DND-41 (cell line): ENCODE measurements at regions not wholly inside any gene's neighbourhood (a gene's known extent, or its start where the extent isn't known, plus 50 kb on each side); places are given as distances from the start of the nearest gene placed in this dataset.

ENCODE experiments used
- CTCF ChIP-seq: IDR thresholded peaks from 2 replicates; pipeline ENCODE4 v1.5.1; 2012; ENCODE audit warnings: borderline replicate concordance, low read length, moderate library complexity, mild to moderate bottlenecking; ENCODE audit not compliant: poor library complexity, severe bottlenecking; ENCODE audit errors: extremely low read depth
- EZH2 ChIP-seq: IDR thresholded peaks from 3 replicates; pipeline ENCODE4 v1.6.1; 2012; ENCODE audit warnings: borderline replicate concordance, low read depth, mild to moderate bottlenecking, moderate library complexity, low read length, inconsistent platforms; ENCODE audit not compliant: severe bottlenecking

DNA sequence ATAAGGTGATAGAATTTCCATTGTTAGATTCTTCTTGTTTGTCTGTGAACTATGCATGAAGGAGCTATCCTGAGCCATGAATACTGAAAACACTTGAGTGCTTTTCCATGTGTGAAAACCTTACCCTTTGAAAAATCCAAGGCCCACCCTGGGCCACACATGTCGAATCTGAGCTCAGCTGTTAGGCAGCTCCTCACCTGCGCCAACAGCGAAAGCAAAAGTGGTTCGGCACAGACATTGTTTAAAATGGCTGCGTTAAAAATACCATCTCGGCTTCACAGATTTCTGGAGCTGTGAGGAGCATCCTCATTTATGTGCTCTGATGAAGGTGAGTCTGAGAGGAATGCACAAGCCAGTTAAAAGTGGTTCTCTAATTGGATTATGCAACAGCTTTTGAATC lies 137.7 kb downstream of the NEUROD6 start:
- TF ChIP-seq CTCF (no peak), EZH2 (no peak)
